GM23248 (cell line): ENCODE measurements at regions not wholly inside any gene's neighbourhood (a gene's known extent, or its start where the extent isn't known, plus 50 kb on each side); places are given as distances from the start of the nearest gene placed in this dataset.

Experiments used
- DNase-seq: peaks from one replicate; pipeline ENCODE4 v3.0.0-alpha.2; 2015
- H2AFZ ChIP-seq: fragments of 200-600 bp; sonication (generic); 2 replicates; pipeline ENCODE4 v1.6.1; 2016; ENCODE audit warnings: antibody characterized with exemption
- H3F3A ChIP-seq: fragments of 200-600 bp; sonication (generic); 2 replicates; pipeline ENCODE4 v1.6.1; 2016; ENCODE audit warnings: mild to moderate bottlenecking, antibody characterized with exemption, mixed run types; ENCODE audit not compliant: insufficient read depth
- H3K27ac ChIP-seq: fragments of 200-600 bp; sonication (generic); 2 replicates; pipeline ENCODE4 v1.5.1; 2016; ENCODE audit warnings: mild to moderate bottlenecking
- H3K27me3 ChIP-seq: fragments of 200-600 bp; sonication (generic); replicated peaks from 2 replicates; pipeline ENCODE4 v1.6.1; 2016; ENCODE audit warnings: mild to moderate bottlenecking; ENCODE audit not compliant: insufficient read depth
- H3K36me3 ChIP-seq: fragments of 200-600 bp; sonication (generic); 2 replicates; pipeline ENCODE4 v1.6.1; 2016; ENCODE audit warnings: low read depth, mild to moderate bottlenecking
- H3K4me1 ChIP-seq: fragments of 200-600 bp; sonication (generic); 2 replicates; pipeline ENCODE4 v1.6.1; 2016; ENCODE audit warnings: mild to moderate bottlenecking; ENCODE audit not compliant: insufficient read depth
- H3K4me2 ChIP-seq: fragments of 200-600 bp; sonication (generic); one replicate; pipeline ENCODE4 v1.6.1; 2016; ENCODE audit warnings: mild to moderate bottlenecking; ENCODE audit not compliant: unreplicated experiment
- H3K4me3 ChIP-seq: fragments of 200-600 bp; sonication (generic); 2 replicates; pipeline ENCODE4 v1.5.1; 2016; ENCODE audit warnings: mild to moderate bottlenecking
- H3K79me2 ChIP-seq: fragments of 200-600 bp; sonication (generic); 2 replicates; pipeline ENCODE4 v1.6.1; 2016; ENCODE audit warnings: mild to moderate bottlenecking; ENCODE audit not compliant: insufficient read depth
- H3K9ac ChIP-seq: fragments of 200-600 bp; sonication (generic); 2 replicates; pipeline ENCODE4 v1.6.1; 2016; ENCODE audit warnings: mild to moderate bottlenecking
- H3K9me2 ChIP-seq: fragments of 200-600 bp; sonication (generic); 2 replicates; pipeline ENCODE4 v1.6.1; 2016; ENCODE audit warnings: mixed run types, mild to moderate bottlenecking, moderate library complexity; ENCODE audit not compliant: insufficient read depth
- H3K9me3 ChIP-seq: fragments of 200-600 bp; sonication (generic); one replicate; pipeline ENCODE4 v1.6.1; 2017; ENCODE audit warnings: low read depth
- H4K20me1 ChIP-seq: fragments of 200-600 bp; sonication (generic); 2 replicates; pipeline ENCODE4 v1.6.0; 2016; ENCODE audit not compliant: insufficient read depth
- EZH2 ChIP-seq: fragments of 200-600 bp; sonication (generic); IDR thresholded peaks from 2 replicates; pipeline ENCODE4 v1.6.1; 2018; ENCODE audit warnings: antibody characterized with exemption, mild to moderate bottlenecking; ENCODE audit not compliant: insufficient read depth, poor library complexity, severe bottlenecking
- EZH2phosphoT487 ChIP-seq: fragments of 200-600 bp; sonication (generic); IDR thresholded peaks from 2 replicates; pipeline ENCODE4 v1.6.1; 2018; ENCODE audit warnings: antibody characterized with exemption, moderate library complexity, mild to moderate bottlenecking, low read depth; ENCODE audit not compliant: insufficient read depth
- WGBS, 2 experiments: methylation state at CpG; one replicate each; pipeline ENCODE4 v1.1.6; 2015 to 2017; ENCODE audit warnings: low lambda C conversion rate in 2 of 2, low coverage in 1 of 2; ENCODE audit errors: missing lambda C conversion rate in 2 of 2; 5-methylcytosine and 5-hydroxymethylcytosine counted together
- in situ Hi-C: fragments of 300-500 bp; cut with MboI; formaldehyde crosslinking; loops from 2 replicates; pipeline ENCODE4 v1.15.0; 2020

GRCh38 chr2:176535467-176536113 lies 266.3 kb downstream of the MTX2 start:
- H4K20me1 ChIP-seq = no peaks in the 10 kb centered on the region
- peak; percentile 63 for DNase-seq
- 59 to 63% methylated on average over 5 of the region's 5 CpGs for whole genome bisulfite sequencing, 2 experiments
- peak overlapping the region; percentile 90 for H3K27ac ChIP-seq
- H3K9me2 ChIP-seq = no peaks in the 10 kb centered on the region
- H3K9me3 ChIP-seq = no peaks in the 10 kb centered on the region
- in situ Hi-C loops = no loop called here
- peaks cover 35% of the 10 kb centered on the region for H3K4me1 ChIP-seq
- peak overlapping the region; percentile 58 for H2AFZ ChIP-seq
- no peaks in the 10 kb centered on the region for H3K79me2 ChIP-seq
- peak overlapping the region; percentile 84 for H3K4me2 ChIP-seq
- peak overlapping the region; percentile 63 for H3K9ac ChIP-seq
- no peaks in the 10 kb centered on the region for H3K27me3 ChIP-seq
- peak overlapping the region; percentile 60 for H3K4me3 ChIP-seq
- peaks cover 38% of the 10 kb centered on the region for H3F3A ChIP-seq
- no peaks in the 10 kb centered on the region for H3K36me3 ChIP-seq
- TF ChIP-seq EZH2 (no peak), EZH2phosphoT487 (no peak)

- no peak for TF ChIP-seq EZH2
- TF ChIP-seq EZH2phosphoT487 = no peak
- no peaks in the 10 kb centered on the region for H4K20me1 ChIP-seq
- no peak overlapping the region for H3K9ac ChIP-seq
- H3K9me3 ChIP-seq = no peaks in the 10 kb centered on the region
- H2AFZ ChIP-seq = no peak overlapping the region
- H3K4me2 ChIP-seq = peak overlapping the region; percentile 14
- H3K27ac ChIP-seq = no peak overlapping the region
- peaks cover 38% of the 10 kb centered on the region for H3F3A ChIP-seq
- H3K36me3 ChIP-seq = no peaks in the 10 kb centered on the region
- no peak overlapping the region for H3K4me3 ChIP-seq
- no peaks in the 10 kb centered on the region for H3K27me3 ChIP-seq
- DNase-seq = peak; percentile 18
- H3K79me2 ChIP-seq = no peaks in the 10 kb centered on the region
- in situ Hi-C loops = no loop called here
- H3K4me1 ChIP-seq = peaks cover 35% of the 10 kb centered on the region
- H3K9me2 ChIP-seq = no peaks in the 10 kb centered on the region
- 75 to 84% methylated on average over 3 of the region's 3 CpGs for WGBS, 2 experiments
Observed at GRCh38 chr2:176536439-176537133, 267.3 kb downstream of the MTX2 start.

- H3K27me3 ChIP-seq = no peaks in the 10 kb centered on the region
- no peak overlapping the region for H3K4me2 ChIP-seq
- no peaks in the 10 kb centered on the region for H3K36me3 ChIP-seq
- H4K20me1 ChIP-seq = no peaks in the 10 kb centered on the region
- peaks cover 35% of the 10 kb centered on the region for H3K4me1 ChIP-seq
- no peak overlapping the region for H2AFZ ChIP-seq
- DNase-seq = no peak
- no peaks in the 10 kb centered on the region for H3K79me2 ChIP-seq
- no peaks in the 10 kb centered on the region for H3K9me3 ChIP-seq
- TF ChIP-seq EZH2phosphoT487 = no peak
- no peak for TF ChIP-seq EZH2
- no peak overlapping the region for H3K9ac ChIP-seq
- H3F3A ChIP-seq = peaks cover 37% of the 10 kb centered on the region
- WGBS, 2 experiments = 85 to 87% methylated on average over 3 of the region's 3 CpGs
- in situ Hi-C loops = no loop called here
- H3K9me2 ChIP-seq = no peaks in the 10 kb centered on the region
- H3K4me3 ChIP-seq = no peak overlapping the region
- H3K27ac ChIP-seq = no peak overlapping the region
Observed at GRCh38 chr2:176537932-176538331, 268.7 kb downstream of the MTX2 start.

- peaks cover 27% of the 10 kb centered on the region for H3K4me1 ChIP-seq
- H3K79me2 ChIP-seq = no peaks in the 10 kb centered on the region
- H3K9me2 ChIP-seq = no peaks in the 10 kb centered on the region
- H2AFZ ChIP-seq = no peak overlapping the region
- H3K36me3 ChIP-seq = no peaks in the 10 kb centered on the region
- H3K27ac ChIP-seq = no peak overlapping the region
- no peak for DNase-seq
- WGBS, 2 experiments = 77 to 90% methylated on average over 1 of the region's 1 CpG
- H3K4me3 ChIP-seq = no peak overlapping the region
- no peaks in the 10 kb centered on the region for H4K20me1 ChIP-seq
- no peaks in the 10 kb centered on the region for H3K9me3 ChIP-seq
- H3K4me2 ChIP-seq = no peak overlapping the region
- H3K27me3 ChIP-seq = no peaks in the 10 kb centered on the region
- in situ Hi-C loops = no loop called here
- H3K9ac ChIP-seq = no peak overlapping the region
- no peak for TF ChIP-seq EZH2phosphoT487
- no peak for TF ChIP-seq EZH2
- peaks cover 24% of the 10 kb centered on the region for H3F3A ChIP-seq
Observed at GRCh38 chr2:176540995-176541394, 271.8 kb downstream of the MTX2 start.

- in situ Hi-C loops = no loop called here
- Histone ChIP-seq H3K9me3 (no peaks in the 10 kb centered on the region), H3K9ac (no peak overlapping the region), H3K36me3 (no peaks in the 10 kb centered on the region), H2AFZ (no peak overlapping the region), H4K20me1 (no peaks in the 10 kb centered on the region), H3K79me2 (no peaks in the 10 kb centered on the region), H3K27me3 (no peaks in the 10 kb centered on the region), H3K4me3 (no peak overlapping the region), H3K4me1 (peaks cover 17% of the 10 kb centered on the region), H3F3A (peaks cover 15% of the 10 kb centered on the region), H3K27ac (no peak overlapping the region), H3K4me2 (no peak overlapping the region), H3K9me2 (no peaks in the 10 kb centered on the region)
- TF ChIP-seq EZH2phosphoT487 (no peak), EZH2 (no peak)
- peak; percentile 20 for DNase-seq
- WGBS, 2 experiments = 5 to 6% methylated on average over 1 of the region's 1 CpG
Observed at GRCh38 chr2:176542476-176542875, 273.2 kb downstream of the MTX2 start.
